ENCODE measurements at regions not wholly inside any gene's neighbourhood (a gene's known extent, or its start where the extent isn't known, plus 50 kb on each side); places are given as distances from the start of the nearest gene placed in this dataset.

DNA sequence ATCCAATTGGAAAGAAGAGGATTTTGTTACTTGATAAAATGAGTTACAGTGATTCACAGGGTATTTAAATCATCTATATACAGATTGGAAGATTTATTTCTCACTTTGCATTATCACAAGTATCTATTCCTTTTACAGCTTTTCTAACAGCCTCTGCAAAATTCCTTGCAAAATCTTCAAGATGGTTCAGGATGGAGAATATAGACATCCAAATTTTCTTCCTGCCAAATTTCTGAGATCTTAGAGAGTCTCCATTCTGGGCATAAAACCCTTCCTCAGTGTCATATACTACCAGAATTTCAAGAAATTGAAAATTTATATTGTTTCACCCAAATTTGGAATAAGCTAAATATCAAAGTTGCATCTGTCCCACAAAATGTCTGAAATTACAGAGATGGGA lies 259.1 kb upstream of the FAM174A start:
- Histone ChIP-seq H3K27ac (ENCODE audit: low read depth in 1 of 2, low read length in 2 of 2) (no peak overlapping the region), H2AFZ (ENCODE audit: insufficient read depth, low read depth, low read length, poor library complexity, severe bottlenecking) (no peak overlapping the region), H3K79me2 (ENCODE audit: insufficient read depth, low read length) (no peaks in the 10 kb centered on the region), H3K4me2 (replicated peaks; ENCODE audit: extremely low read depth, low read length, poor library complexity, severe bottlenecking) (no peak overlapping the region), H3K9ac (ENCODE audit: insufficient read depth, low read length, poor library complexity, severe bottlenecking) (no peak overlapping the region), H3K36me3 (replicated peaks in 1 of 2; ENCODE audit: control insufficient read depth in 1 of 2, insufficient read depth in 2 of 2, low read length in 2 of 2) (no peaks in the 10 kb centered on the region), H3K27me3 (ENCODE audit: control insufficient read depth in 2 of 2, insufficient read depth in 2 of 2, low read length in 2 of 2) (peaks cover 0 to 2% of the 10 kb centered on the region in 2 donors), H3K4me3 (replicated peaks in 1 of 3; ENCODE audit: low read depth in 2 of 3, low read length in 3 of 3) (no peak overlapping the region), H3K9me3 (replicated peaks in 1 of 2; ENCODE audit: control insufficient read depth in 1 of 2, insufficient read depth in 1 of 2, low read length in 2 of 2) (no peaks in the 10 kb centered on the region), H4K20me1 (ENCODE audit: insufficient read depth, low read length) (no peaks in the 10 kb centered on the region), H3K4me1 (ENCODE audit: control insufficient read depth in 1 of 2, insufficient read depth in 2 of 2, low read length in 2 of 2) (no peaks in the 10 kb centered on the region)
- Mint-ChIP-seq H3K27me3 (ENCODE audit: low read depth in 3 of 3) (peaks cover 2% of the 10 kb centered on the region in 3 donors), H3K9me3 (peaks cover 0 to 5% (median 0%) of the 10 kb centered on the region in 7 donors), H3K4me3 (no peak overlapping the region), H3K4me1 (no peaks in the 10 kb centered on the region), H3K36me3 (no peaks in the 10 kb centered on the region), H3K27ac (no peak overlapping the region)
- TF ChIP-seq, protein P1, sequence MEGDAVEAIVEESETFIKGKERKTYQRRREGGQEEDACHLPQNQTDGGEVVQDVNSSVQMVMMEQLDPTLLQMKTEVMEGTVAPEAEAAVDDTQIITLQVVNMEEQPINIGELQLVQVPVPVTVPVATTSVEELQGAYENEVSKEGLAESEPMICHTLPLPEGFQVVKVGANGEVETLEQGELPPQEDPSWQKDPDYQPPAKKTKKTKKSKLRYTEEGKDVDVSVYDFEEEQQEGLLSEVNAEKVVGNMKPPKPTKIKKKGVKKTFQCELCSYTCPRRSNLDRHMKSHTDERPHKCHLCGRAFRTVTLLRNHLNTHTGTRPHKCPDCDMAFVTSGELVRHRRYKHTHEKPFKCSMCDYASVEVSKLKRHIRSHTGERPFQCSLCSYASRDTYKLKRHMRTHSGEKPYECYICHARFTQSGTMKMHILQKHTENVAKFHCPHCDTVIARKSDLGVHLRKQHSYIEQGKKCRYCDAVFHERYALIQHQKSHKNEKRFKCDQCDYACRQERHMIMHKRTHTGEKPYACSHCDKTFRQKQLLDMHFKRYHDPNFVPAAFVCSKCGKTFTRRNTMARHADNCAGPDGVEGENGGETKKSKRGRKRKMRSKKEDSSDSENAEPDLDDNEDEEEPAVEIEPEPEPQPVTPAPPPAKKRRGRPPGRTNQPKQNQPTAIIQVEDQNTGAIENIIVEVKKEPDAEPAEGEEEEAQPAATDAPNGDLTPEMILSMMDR (IDR thresholded peaks at IDR 0.05), result no peak
- DNase-seq, result no peak
- intact Hi-C loops (cut with micrococcal nuclease), result no loop called here

- TF ChIP-seq, protein P1 (IDR thresholded peaks at IDR 0.05), result no peak
- H2AFZ ChIP-seq (ENCODE audit: insufficient read depth, low read depth, low read length, poor library complexity, severe bottlenecking), result no peak overlapping the region
- H4K20me1 ChIP-seq (ENCODE audit: insufficient read depth, low read length), result no peaks in the 10 kb centered on the region
- no peaks in the 10 kb centered on the region for H3K4me1 ChIP-seq (ENCODE audit: control insufficient read depth in 1 of 2, insufficient read depth in 2 of 2, low read length in 2 of 2)
- no peak overlapping the region for H3K27ac ChIP-seq (ENCODE audit: low read depth in 1 of 2, low read length in 2 of 2)
- H3K4me3 Mint-ChIP-seq, result no peak overlapping the region
- peaks cover 2% of the 10 kb centered on the region for H3K4me1 Mint-ChIP-seq
- intact Hi-C loops (cut with micrococcal nuclease), result no loop called here
- no peaks in the 10 kb centered on the region for H3K79me2 ChIP-seq (ENCODE audit: insufficient read depth, low read length)
- H3K4me3 ChIP-seq (replicated peaks in 1 of 3; ENCODE audit: low read depth in 2 of 3, low read length in 3 of 3), result no peak overlapping the region
- H3K27me3 ChIP-seq (ENCODE audit: control insufficient read depth in 2 of 2, insufficient read depth in 2 of 2, low read length in 2 of 2), result peaks cover 0 to 2% of the 10 kb centered on the region in 2 donors
- H3K27me3 Mint-ChIP-seq (ENCODE audit: low read depth in 3 of 3), result peaks cover 2% of the 10 kb centered on the region in 3 donors
- no peaks in the 10 kb centered on the region for H3K36me3 ChIP-seq (replicated peaks in 1 of 2; ENCODE audit: control insufficient read depth in 1 of 2, insufficient read depth in 2 of 2, low read length in 2 of 2)
- no peaks in the 10 kb centered on the region for H3K9me3 ChIP-seq (replicated peaks in 1 of 2; ENCODE audit: control insufficient read depth in 1 of 2, insufficient read depth in 1 of 2, low read length in 2 of 2)
- WGBS (ENCODE audit: insufficient coverage), result no CpG with 5 or more reads among the region's 1 CpG
- no peak overlapping the region for H3K4me2 ChIP-seq (replicated peaks; ENCODE audit: extremely low read depth, low read length, poor library complexity, severe bottlenecking)
- no peak for DNase-seq
- H3K9me3 Mint-ChIP-seq, result peaks cover 0 to 5% (median 0%) of the 10 kb centered on the region in 7 donors
- no peaks in the 10 kb centered on the region for H3K36me3 Mint-ChIP-seq
- H3K9ac ChIP-seq (ENCODE audit: insufficient read depth, low read length, poor library complexity, severe bottlenecking), result no peak overlapping the region
- H3K27ac Mint-ChIP-seq, result no peak overlapping the region
Observed at GRCh38 chr5:100275631-100276030, 259.5 kb upstream of the FAM174A start.
